Lower leg skin (tissue), 4 donors: ENCODE measurements at regions not wholly inside any gene's neighbourhood (a gene's known extent, or its start where the extent isn't known, plus 50 kb on each side); places are given as distances from the start of the nearest gene placed in this dataset.

Experiments used
- DNase-seq, 2 donors: peaks; one replicate each; pipeline ENCODE4 v3.0.0-alpha.2; 2019; ENCODE audit warnings: low spot score in 2 of 2
- H3K4me3 ChIP-seq: fragments of 200-600 bp; sonication (generic); 2 replicates; pipeline ENCODE4 v1.5.1; 2017; ENCODE audit warnings: mild to moderate bottlenecking, low read depth; ENCODE audit not compliant: poor library complexity, severe bottlenecking
- CTCF ChIP-seq, 3 donors: fragments of 450-650 bp; IDR thresholded peaks; one replicate each; pipeline ENCODE4 v1.5.1; 2016; ENCODE audit warnings: antibody characterized with exemption in 3 of 3, mild to moderate bottlenecking in 3 of 3, moderate library complexity in 2 of 3
- POLR2A ChIP-seq, 2 donors: fragments of 450-650 bp; IDR thresholded peaks; one replicate each; pipeline ENCODE4 v1.6.1; 2016 to 2017; ENCODE audit warnings: antibody characterized with exemption in 2 of 2, mild to moderate bottlenecking in 1 of 2, moderate library complexity in 1 of 2
- WGBS, 2 donors: methylation state at CpG; one replicate each; pipeline ENCODE4 v1.1.5; 2018; 5-methylcytosine and 5-hydroxymethylcytosine counted together
- intact Hi-C: fragments of 100-400 bp; cut with DNase I; formaldehyde crosslinking; loops from one replicate; pipeline ENCODE4 v1.15.0; 2023; ENCODE audit warnings: low total_unique reads

GRCh38 chr3:40988468-40988867 lies 210.8 kb upstream of the CTNNB1 start:
- DNase-seq = peak in 1 of 2 donors; percentile 28
- H3K4me3 ChIP-seq = no peak overlapping the region
- whole genome bisulfite sequencing, 2 donors = 100% methylated on average over 1 of the region's 1 CpG
- intact Hi-C loops = no loop called here
- TF ChIP-seq POLR2A (IDR thresholded peaks at IDR 0.05) (no peak), CTCF (IDR thresholded peaks at IDR 0.05) (no peak)

GRCh38 chr3:40989141-40990061 lies 209.9 kb upstream of the CTNNB1 start:
- TF ChIP-seq CTCF (IDR thresholded peaks at IDR 0.05) = no peak
- TF ChIP-seq POLR2A (IDR thresholded peaks at IDR 0.05) = no peak
- peak in 1 of 2 donors; percentile 34 for DNase-seq
- H3K4me3 ChIP-seq = no peak overlapping the region
- whole genome bisulfite sequencing, 2 donors = 70 to 81% methylated on average over 6 of the region's 6 CpGs
- intact Hi-C loops = no loop called here

- DNase-seq = no peak
- intact Hi-C loops = no loop called here
- WGBS, 2 donors = 96 to 97% methylated on average over 1 of the region's 1 CpG
- no peak overlapping the region for H3K4me3 ChIP-seq
- no peak for TF ChIP-seq CTCF (IDR thresholded peaks at IDR 0.05)
- no peak for TF ChIP-seq POLR2A (IDR thresholded peaks at IDR 0.05)
Measured at GRCh38 chr3:40990062-40990456, 209.2 kb upstream of the CTNNB1 start.

DNA sequence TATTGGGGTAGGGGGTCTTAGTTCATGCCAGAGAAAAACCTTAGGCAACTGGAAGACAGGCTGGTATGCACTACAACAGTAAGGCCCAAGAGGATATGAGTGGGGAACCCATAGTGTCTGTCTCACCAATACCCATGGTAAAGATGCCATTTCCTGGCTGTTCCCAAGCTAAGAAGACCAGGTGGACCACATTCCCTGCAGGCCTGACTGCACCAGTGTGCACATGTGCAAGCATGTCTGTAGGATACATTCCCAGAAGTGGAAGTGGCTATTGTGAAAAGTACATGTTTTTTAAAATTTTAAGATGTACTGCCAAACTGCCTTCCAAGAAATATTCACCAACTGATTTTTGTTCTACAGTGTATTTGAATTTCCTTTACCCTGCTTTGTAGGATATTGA lies 207.3 kb upstream of the CTNNB1 start:
- H3K4me3 ChIP-seq = no peak overlapping the region
- no peak for TF ChIP-seq POLR2A (IDR thresholded peaks at IDR 0.05)
- TF ChIP-seq CTCF (IDR thresholded peaks at IDR 0.05) = no peak
- intact Hi-C loops = no loop called here
- no peak for DNase-seq

GRCh38 chr3:40994611-40995010 lies 204.7 kb upstream of the CTNNB1 start:
- DNase-seq = no peak
- WGBS, 2 donors = 90 to 100% methylated on average over 1 of the region's 1 CpG
- H3K4me3 ChIP-seq = no peak overlapping the region
- intact Hi-C loops = no loop called here
- no peak for TF ChIP-seq POLR2A (IDR thresholded peaks at IDR 0.05)

- WGBS, 2 donors = 71 to 79% methylated on average over 2 of the region's 2 CpGs
- no peak for DNase-seq
Measured at GRCh38 chr3:40995271-40995670, 204.0 kb upstream of the CTNNB1 start.

More at GRCh38 chr3:40995271-40995670, 204.0 kb upstream of the CTNNB1 start:
- TF ChIP-seq POLR2A (IDR thresholded peaks at IDR 0.05) = no peak
- TF ChIP-seq CTCF (IDR thresholded peaks at IDR 0.05) = no peak
- intact Hi-C loops = no loop called here
- H3K4me3 ChIP-seq = no peak overlapping the region
